ENCODE measurements at regions not wholly inside any gene's neighbourhood (a gene's known extent, or its start where the extent isn't known, plus 50 kb on each side); places are given as distances from the start of the nearest gene placed in this dataset.

- TF ChIP-seq, protein P1, sequence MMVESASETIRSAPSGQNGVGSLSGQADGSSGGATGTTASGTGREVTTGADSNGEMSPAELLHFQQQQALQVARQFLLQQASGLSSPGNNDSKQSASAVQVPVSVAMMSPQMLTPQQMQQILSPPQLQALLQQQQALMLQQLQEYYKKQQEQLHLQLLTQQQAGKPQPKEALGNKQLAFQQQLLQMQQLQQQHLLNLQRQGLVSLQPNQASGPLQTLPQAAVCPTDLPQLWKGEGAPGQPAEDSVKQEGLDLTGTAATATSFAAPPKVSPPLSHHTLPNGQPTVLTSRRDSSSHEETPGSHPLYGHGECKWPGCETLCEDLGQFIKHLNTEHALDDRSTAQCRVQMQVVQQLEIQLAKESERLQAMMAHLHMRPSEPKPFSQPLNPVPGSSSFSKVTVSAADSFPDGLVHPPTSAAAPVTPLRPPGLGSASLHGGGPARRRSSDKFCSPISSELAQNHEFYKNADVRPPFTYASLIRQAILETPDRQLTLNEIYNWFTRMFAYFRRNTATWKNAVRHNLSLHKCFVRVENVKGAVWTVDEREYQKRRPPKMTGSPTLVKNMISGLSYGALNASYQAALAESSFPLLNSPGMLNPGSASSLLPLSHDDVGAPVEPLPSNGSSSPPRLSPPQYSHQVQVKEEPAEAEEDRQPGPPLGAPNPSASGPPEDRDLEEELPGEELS (CRISPR knock-in tag; IDR thresholded peaks at IDR 0.05), result no peak
- TF ChIP-seq ATF5 (CRISPR knock-in tag; IDR thresholded peaks at IDR 0.05; ENCODE audit: low read depth), result no peak
- no peak for TF ChIP-seq SP1 (IDR thresholded peaks at IDR 0.05)
- TF ChIP-seq SP1 (CRISPR knock-in tag; IDR thresholded peaks at IDR 0.05), result no peak
- TF ChIP-seq ZNF639 (CRISPR knock-in tag; conservative IDR thresholded peaks at IDR 0.05), result no peak
Observed at GRCh38 chr10:129259128-129259815, 207.8 kb upstream of the MGMT start.

Data from HepG2 (cell line).